IMR-90 (cell line): ENCODE measurements at regions not wholly inside any gene's neighbourhood (a gene's known extent, or its start where the extent isn't known, plus 50 kb on each side); places are given as distances from the start of the nearest gene placed in this dataset.
A peak's percentile ranks its signal among the peaks of the same experiment; 100 is the strongest.

Source experiments
- BHLHE40 ChIP-seq: fragments of 150-350 bp; IDR thresholded peaks from 2 replicates; pipeline ENCODE4 v1.6.1; 2016; ENCODE audit warnings: mild to moderate bottlenecking, low read depth, low read length
- CHD1 ChIP-seq: IDR thresholded peaks from 2 replicates; pipeline ENCODE4 v1.6.1; 2012; ENCODE audit warnings: low read depth, low read length, improper control_type of control experiment
- FOS ChIP-seq: fragments of 150-350 bp; IDR thresholded peaks from 2 replicates; pipeline ENCODE4 v1.6.1; 2016; ENCODE audit warnings: low read depth, low read length
- MAFK ChIP-seq: IDR thresholded peaks from 2 replicates; pipeline ENCODE4 v1.6.1; 2012; ENCODE audit warnings: low read depth, low read length, improper control_type of control experiment
- MXI1 ChIP-seq: IDR thresholded peaks from 2 replicates; pipeline ENCODE4 v1.6.1; 2012; ENCODE audit warnings: low read depth, mild to moderate bottlenecking, low read length, moderate library complexity, borderline replicate concordance
- NFE2L2 ChIP-seq: fragments of 150-350 bp; IDR thresholded peaks from 2 replicates; pipeline ENCODE4 v1.6.1; 2016; ENCODE audit warnings: low read depth, mild to moderate bottlenecking, low read length
- POLR2A ChIP-seq: IDR thresholded peaks from 2 replicates; pipeline ENCODE4 v1.6.1; 2012; ENCODE audit warnings: mild to moderate bottlenecking, low read depth, low read length
- RAD21 ChIP-seq: IDR thresholded peaks from 2 replicates; pipeline ENCODE4 v1.6.1; 2012; ENCODE audit warnings: low read length, improper control_type of control experiment
- RCOR1 ChIP-seq: IDR thresholded peaks from 2 replicates; pipeline ENCODE4 v1.6.1; 2012; ENCODE audit warnings: mild to moderate bottlenecking, low read length, improper control_type of control experiment; ENCODE audit not compliant: insufficient replicate concordance
- USF2 ChIP-seq: fragments of 150-350 bp; IDR thresholded peaks from 2 replicates; pipeline ENCODE4 v1.6.1; 2017; ENCODE audit warnings: mild to moderate bottlenecking, antibody characterized with exemption, low read length, low read depth
- TF ChIP-seq, protein P1 (sequence below): conservative IDR thresholded peaks from 2 replicates; pipeline ENCODE4 v1.5.1; 2012; ENCODE audit warnings: mild to moderate bottlenecking, low read depth, low read length, improper control_type of control experiment

DNA sequence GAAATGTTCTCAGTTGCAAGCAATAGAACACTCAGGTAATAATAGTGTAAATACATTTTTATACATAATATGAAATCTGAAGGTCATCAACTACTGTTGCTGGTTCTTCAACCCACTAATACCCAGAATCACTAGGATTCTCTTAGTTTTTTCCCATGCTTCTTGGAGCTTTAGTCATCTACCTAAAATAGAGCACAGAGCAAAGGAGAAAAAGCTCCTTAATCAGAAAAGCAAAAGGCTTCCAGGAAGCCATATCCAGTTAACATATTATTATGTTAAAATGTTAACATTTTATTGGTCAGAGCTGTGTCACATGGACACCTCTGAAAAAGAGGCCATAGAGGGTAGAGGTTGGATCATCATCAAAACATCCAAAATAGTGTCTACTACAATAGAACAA lies 57.0 kb downstream of the CCER1 start:
- TF ChIP-seq, protein P1, sequence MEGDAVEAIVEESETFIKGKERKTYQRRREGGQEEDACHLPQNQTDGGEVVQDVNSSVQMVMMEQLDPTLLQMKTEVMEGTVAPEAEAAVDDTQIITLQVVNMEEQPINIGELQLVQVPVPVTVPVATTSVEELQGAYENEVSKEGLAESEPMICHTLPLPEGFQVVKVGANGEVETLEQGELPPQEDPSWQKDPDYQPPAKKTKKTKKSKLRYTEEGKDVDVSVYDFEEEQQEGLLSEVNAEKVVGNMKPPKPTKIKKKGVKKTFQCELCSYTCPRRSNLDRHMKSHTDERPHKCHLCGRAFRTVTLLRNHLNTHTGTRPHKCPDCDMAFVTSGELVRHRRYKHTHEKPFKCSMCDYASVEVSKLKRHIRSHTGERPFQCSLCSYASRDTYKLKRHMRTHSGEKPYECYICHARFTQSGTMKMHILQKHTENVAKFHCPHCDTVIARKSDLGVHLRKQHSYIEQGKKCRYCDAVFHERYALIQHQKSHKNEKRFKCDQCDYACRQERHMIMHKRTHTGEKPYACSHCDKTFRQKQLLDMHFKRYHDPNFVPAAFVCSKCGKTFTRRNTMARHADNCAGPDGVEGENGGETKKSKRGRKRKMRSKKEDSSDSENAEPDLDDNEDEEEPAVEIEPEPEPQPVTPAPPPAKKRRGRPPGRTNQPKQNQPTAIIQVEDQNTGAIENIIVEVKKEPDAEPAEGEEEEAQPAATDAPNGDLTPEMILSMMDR, result no peak
- no peak for TF ChIP-seq POLR2A
- no peak for TF ChIP-seq FOS
- no peak for TF ChIP-seq MXI1
- TF ChIP-seq USF2, result 0 out of 2 replicates have a peak, but pooled peaks have one; percentile 9
- no peak for TF ChIP-seq MAFK
- TF ChIP-seq RAD21, result no peak
- TF ChIP-seq CHD1, result no peak
- TF ChIP-seq RCOR1, result no peak
- no peak for TF ChIP-seq BHLHE40
- TF ChIP-seq NFE2L2, result no peak
